WTC11 (cell line): ENCODE measurements at regions not wholly inside any gene's neighbourhood (a gene's known extent, or its start where the extent isn't known, plus 50 kb on each side); places are given as distances from the start of the nearest gene placed in this dataset.

Experiments used
- ATAC-seq: fragments of 200-7000 bp; cut with Tn5 transposase; 2 replicates; pipeline ENCODE4 v1.10.0; 2021; ENCODE audit warnings: mild to moderate bottlenecking, moderate library complexity
- CTCF ChIA-PET: fragments of 300-600 bp; sonication (Branson Sonifier 250); formaldehyde crosslinking; loops from one replicate; lab custom pipeline; 2021; ENCODE audit warnings: antibody characterized with exemption; lab: Charles Lee
- POLR2A ChIA-PET: fragments of 350-600 bp; sonication (Branson Sonifier 250); formaldehyde crosslinking; loops from one replicate; lab custom pipeline; 2021; ENCODE audit warnings: antibody characterized with exemption; lab: Charles Lee
- DNase-seq: peaks from one replicate; pipeline ENCODE4 v3.0.0; 2021; ENCODE audit warnings: low spot score
- H3K27ac Mint-ChIP-seq: 2 replicates; pipeline ENCODE4 v1.8.0; 2021; ENCODE audit warnings: mixed read lengths
- H3K27me3 Mint-ChIP-seq: 2 replicates; pipeline ENCODE4 v1.8.0; 2021; ENCODE audit warnings: low read depth, mild to moderate bottlenecking, moderate library complexity, mixed read lengths
- H3K36me3 Mint-ChIP-seq: 2 replicates; pipeline ENCODE4 v1.8.0; 2021; ENCODE audit warnings: mixed read lengths
- H3K4me1 Mint-ChIP-seq: 2 replicates; pipeline ENCODE4 v1.8.0; 2022; ENCODE audit warnings: mixed read lengths
- H3K4me3 Mint-ChIP-seq: 2 replicates; pipeline ENCODE4 v1.8.0; 2021; ENCODE audit warnings: mild to moderate bottlenecking, moderate library complexity, mixed read lengths
- H3K9me3 Mint-ChIP-seq: 2 replicates; pipeline ENCODE4 v1.8.0; 2021; ENCODE audit warnings: mixed read lengths
- AFF4 ChIP-seq: sonication (generic); formaldehyde crosslinking; IDR thresholded peaks from 2 replicates; pipeline ENCODE4 v1.8.1; 2023; ENCODE audit warnings: mild to moderate bottlenecking, missing genetic modification reagents, borderline replicate concordance
- ATF2 ChIP-seq: sonication (generic); formaldehyde crosslinking; IDR thresholded peaks from 2 replicates; pipeline ENCODE4 v1.8.1; 2022; ENCODE audit warnings: low read depth, missing genetic modification reagents, borderline replicate concordance
- CDX4 ChIP-seq: fragments of 250-450 bp; sonication (Bioruptor Pico); IDR thresholded peaks from 2 replicates; pipeline ENCODE4 v1.9.0; 2021; ENCODE audit warnings: moderate library complexity, mild to moderate bottlenecking, inconsistent platforms, borderline replicate concordance
- CREM ChIP-seq: sonication (generic); formaldehyde crosslinking; IDR thresholded peaks from 2 replicates; pipeline ENCODE4 v1.8.1; 2022; ENCODE audit warnings: mild to moderate bottlenecking, missing genetic modification reagents, moderate library complexity
- ERG ChIP-seq: fragments of 250-450 bp; sonication (Bioruptor Pico); IDR thresholded peaks from 2 replicates; pipeline ENCODE4 v1.8.0; 2021; ENCODE audit warnings: mild to moderate bottlenecking
- ETV6 ChIP-seq: sonication (generic); formaldehyde crosslinking; IDR thresholded peaks from 2 replicates; pipeline ENCODE4 v1.8.1; 2022; ENCODE audit warnings: mild to moderate bottlenecking, missing genetic modification reagents
- FOXK1 ChIP-seq: sonication (generic); formaldehyde crosslinking; IDR thresholded peaks from 2 replicates; pipeline ENCODE4 v1.8.0; 2022; ENCODE audit warnings: mild to moderate bottlenecking, moderate library complexity, missing genetic modification reagents
- JUN ChIP-seq: sonication (generic); formaldehyde crosslinking; IDR thresholded peaks from 2 replicates; pipeline ENCODE4 v1.8.0; 2023; ENCODE audit warnings: mild to moderate bottlenecking, missing genetic modification reagents
- MAX ChIP-seq: sonication (generic); formaldehyde crosslinking; IDR thresholded peaks from 2 replicates; pipeline ENCODE4 v1.8.0; 2022; ENCODE audit warnings: mild to moderate bottlenecking, missing genetic modification reagents
- MYBL2 ChIP-seq: sonication (generic); formaldehyde crosslinking; IDR thresholded peaks from 2 replicates; pipeline ENCODE4 v1.8.1; 2023; ENCODE audit warnings: mild to moderate bottlenecking, moderate library complexity, missing genetic modification reagents
- NFYB ChIP-seq: sonication (generic); formaldehyde crosslinking; conservative IDR thresholded peaks from 2 replicates; pipeline ENCODE4 v1.8.0; 2022; ENCODE audit warnings: low read depth, missing genetic modification reagents
- NR1H2 ChIP-seq: sonication (generic); formaldehyde crosslinking; IDR thresholded peaks from 2 replicates; pipeline ENCODE4 v1.9.0; 2021; ENCODE audit warnings: mild to moderate bottlenecking, moderate library complexity, missing genetic modification reagents
- OVOL2 ChIP-seq: fragments of 250-450 bp; sonication (Bioruptor Pico); IDR thresholded peaks from 2 replicates; pipeline ENCODE4 v1.9.0; 2021; ENCODE audit warnings: mild to moderate bottlenecking, borderline replicate concordance
- PREB ChIP-seq: sonication (generic); formaldehyde crosslinking; IDR thresholded peaks from 2 replicates; pipeline ENCODE4 v1.8.1; 2022; ENCODE audit warnings: mild to moderate bottlenecking, missing genetic modification reagents, moderate library complexity, borderline replicate concordance
- PRRX2 ChIP-seq: fragments of 250-450 bp; sonication (Bioruptor Pico); IDR thresholded peaks from 2 replicates; pipeline ENCODE4 v1.8.0; 2021; ENCODE audit warnings: mild to moderate bottlenecking
- TCF7 ChIP-seq: sonication (generic); formaldehyde crosslinking; IDR thresholded peaks from 2 replicates; pipeline ENCODE4 v1.8.0; 2022; ENCODE audit warnings: mild to moderate bottlenecking, low read depth, missing genetic modification reagents, moderate library complexity
- USF2 ChIP-seq: sonication (generic); formaldehyde crosslinking; IDR thresholded peaks from 2 replicates; pipeline ENCODE4 v1.8.1; 2023; ENCODE audit warnings: mild to moderate bottlenecking, missing genetic modification reagents, moderate library complexity
- ZBTB43 ChIP-seq: sonication (generic); formaldehyde crosslinking; IDR thresholded peaks from 2 replicates; pipeline ENCODE4 v1.8.1; 2023; ENCODE audit warnings: mild to moderate bottlenecking, missing genetic modification reagents
- ZNF232 ChIP-seq: sonication (generic); formaldehyde crosslinking; IDR thresholded peaks from 2 replicates; pipeline ENCODE4 v1.8.0; 2022; ENCODE audit warnings: mild to moderate bottlenecking, missing genetic modification reagents
- ZNF263 ChIP-seq: sonication (generic); formaldehyde crosslinking; IDR thresholded peaks from 2 replicates; pipeline ENCODE4 v1.8.1; 2022; ENCODE audit warnings: low read depth, mild to moderate bottlenecking, moderate library complexity, missing genetic modification reagents

GRCh38 chr17:51508048-51508447 lies 247.7 kb downstream of the UTP18 start:
- Mint-ChIP-seq H3K4me1 (no peaks in the 10 kb centered on the region), H3K27me3 (no peaks in the 10 kb centered on the region; the same call in none of the 2 replicates), H3K9me3 (peaks cover 3% of the 10 kb centered on the region; the same call in 1 of the 2 replicates), H3K4me3 (no peak overlapping the region), H3K27ac (no peak overlapping the region), H3K36me3 (no peaks in the 10 kb centered on the region)
- ChIA-PET CTCF (no interaction called here), POLR2A (no interaction called here)
- no peak for DNase-seq
- TF ChIP-seq PRRX2 (CRISPR knock-in tag) (no peak), ZNF232 (no peak), MYBL2 (CRISPR knock-in tag) (no peak), ZNF263 (CRISPR knock-in tag) (no peak), AFF4 (CRISPR knock-in tag) (no peak), ZBTB43 (no peak), ATF2 (CRISPR knock-in tag) (no peak), OVOL2 (CRISPR knock-in tag) (no peak)
- no peak for ATAC-seq

- CTCF ChIA-PET: interaction anchor here (0.8 kb wide), 1 partner anchor 23 kb away, joined by 3 read pairs; no protein-coding TSS in a partner anchor
These were observed 250.6 kb downstream of the UTP18 start for GRCh38 chr17:51510940-51511339.

GRCh38 chr17:51512220-51512907 lies 252.0 kb downstream of the UTP18 start:
- Mint-ChIP-seq H3K4me3 (no peak overlapping the region), H3K4me1 (no peaks in the 10 kb centered on the region), H3K27ac (no peak overlapping the region), H3K27me3 (no peaks in the 10 kb centered on the region; the same call in none of the 2 replicates), H3K9me3 (peaks cover 22% of the 10 kb centered on the region), H3K36me3 (no peaks in the 10 kb centered on the region)
- ATAC-seq (no peak), DNase-seq (no peak)
- POLR2A ChIA-PET: no interaction called here
- CTCF ChIA-PET: no interaction called here
- TF ChIP-seq PRRX2 (CRISPR knock-in tag): no peak
- TF ChIP-seq TCF7 (CRISPR knock-in tag): no peak
- no peak for TF ChIP-seq CDX4 (CRISPR knock-in tag)
- TF ChIP-seq FOXK1 (CRISPR knock-in tag): no peak
- TF ChIP-seq ERG (CRISPR knock-in tag): no peak
- TF ChIP-seq MAX (CRISPR knock-in tag): no peak
- no peak for TF ChIP-seq CREM (CRISPR knock-in tag)
- TF ChIP-seq NR1H2: no peak
- no peak for TF ChIP-seq NFYB (CRISPR knock-in tag)
- TF ChIP-seq USF2: no peak
- TF ChIP-seq JUN (CRISPR knock-in tag): no peak

More at GRCh38 chr17:51510940-51511339, 250.6 kb downstream of the UTP18 start:
- POLR2A ChIA-PET: no interaction called here
- Mint-ChIP-seq H3K27ac (no peak overlapping the region), H3K9me3 (peaks cover 18% of the 10 kb centered on the region), H3K4me3 (no peak overlapping the region), H3K36me3 (no peaks in the 10 kb centered on the region), H3K27me3 (no peaks in the 10 kb centered on the region; the same call in none of the 2 replicates), H3K4me1 (no peaks in the 10 kb centered on the region)
- TF ChIP-seq PREB (CRISPR knock-in tag) (no peak), ETV6 (CRISPR knock-in tag) (no peak)
- DNase-seq (no peak), ATAC-seq (no peak)
